Mesothelial cell of epicardium (in vitro differentiated cells): ENCODE measurements at regions not wholly inside any gene's neighbourhood (a gene's known extent, or its start where the extent isn't known, plus 50 kb on each side); places are given as distances from the start of the nearest gene placed in this dataset.

Experiments
- DNase-seq, 2 experiments: peaks; one replicate each; pipeline ENCODE4 v3.0.0; 2021; ENCODE audit warnings: low spot score in 2 of 2; ENCODE audit not compliant: unreplicated experiment in 2 of 2
- H3K27ac Mint-ChIP-seq: 2 replicates; pipeline ENCODE4 v1.8.0; 2021; ENCODE audit warnings: mixed read lengths
- H3K27me3 Mint-ChIP-seq: 2 replicates; pipeline ENCODE4 v1.8.0; 2021; ENCODE audit warnings: low read depth, mixed read lengths
- H3K36me3 Mint-ChIP-seq: 2 replicates; pipeline ENCODE4 v1.8.0; 2021; ENCODE audit warnings: mixed read lengths
- H3K4me1 Mint-ChIP-seq: 2 replicates; pipeline ENCODE4 v1.8.0; 2021; ENCODE audit warnings: mixed read lengths
- H3K4me3 Mint-ChIP-seq: 2 replicates; pipeline ENCODE4 v1.8.0; 2021; ENCODE audit warnings: mild to moderate bottlenecking, moderate library complexity, mixed read lengths
- H3K9me3 Mint-ChIP-seq: 2 replicates; pipeline ENCODE4 v1.8.0; 2021; ENCODE audit warnings: mixed read lengths
- CTCF ChIP-seq: fragments of 200-600 bp; sonication (generic); IDR thresholded peaks from one replicate; pipeline ENCODE4 v1.5.0; 2021; ENCODE audit warnings: antibody characterized with exemption; ENCODE audit not compliant: unreplicated experiment

GRCh38 chr1:55988963-55989452 is 590.4 kb downstream of the PLPP3 start:
- no peak for TF ChIP-seq CTCF
- Mint-ChIP-seq H3K4me3 (no peak overlapping the region), H3K27ac (no peak overlapping the region), H3K36me3 (no peaks in the 10 kb centered on the region), H3K4me1 (peaks cover 20% of the 10 kb centered on the region), H3K9me3 (no peaks in the 10 kb centered on the region), H3K27me3 (no peaks in the 10 kb centered on the region)
- no peak for DNase-seq

- no peak for DNase-seq
- H3K36me3 Mint-ChIP-seq, result no peaks in the 10 kb centered on the region
- H3K4me3 Mint-ChIP-seq, result no peak overlapping the region
- H3K27me3 Mint-ChIP-seq, result no peaks in the 10 kb centered on the region
- peaks cover 17% of the 10 kb centered on the region for H3K4me1 Mint-ChIP-seq
- no peaks in the 10 kb centered on the region for H3K9me3 Mint-ChIP-seq
- no peak for TF ChIP-seq CTCF
- H3K27ac Mint-ChIP-seq, result no peak overlapping the region
Observed at GRCh38 chr1:55987491-55988249, 591.7 kb downstream of the PLPP3 start.

GRCh38 chr1:55986003-55986402 is 593.4 kb downstream of the PLPP3 start:
- Mint-ChIP-seq H3K36me3 (no peaks in the 10 kb centered on the region), H3K9me3 (peaks cover 4% of the 10 kb centered on the region), H3K27ac (no peak overlapping the region), H3K4me3 (no peak overlapping the region), H3K27me3 (no peaks in the 10 kb centered on the region), H3K4me1 (peaks cover 23% of the 10 kb centered on the region)
- no peak for DNase-seq
- no peak for TF ChIP-seq CTCF

- Mint-ChIP-seq H3K9me3 (peaks cover 23% of the 10 kb centered on the region), H3K27ac (peak overlapping the region; percentile 83), H3K4me3 (no peak overlapping the region), H3K27me3 (no peaks in the 10 kb centered on the region), H3K36me3 (peaks cover 9% of the 10 kb centered on the region), H3K4me1 (peaks cover 14% of the 10 kb centered on the region)
- no peak for DNase-seq
- no peak for TF ChIP-seq CTCF
Observed at GRCh38 chr1:55981010-55981650, 598.2 kb downstream of the PLPP3 start.

GRCh38 chr1:55980582-55980981 is 598.8 kb downstream of the PLPP3 start:
- no peak overlapping the region for H3K27ac Mint-ChIP-seq
- no peak for TF ChIP-seq CTCF
- no peaks in the 10 kb centered on the region for H3K27me3 Mint-ChIP-seq
- H3K4me3 Mint-ChIP-seq, result no peak overlapping the region
- no peak for DNase-seq
- peaks cover 23% of the 10 kb centered on the region for H3K9me3 Mint-ChIP-seq
- H3K36me3 Mint-ChIP-seq, result peaks cover 9% of the 10 kb centered on the region
- peaks cover 13% of the 10 kb centered on the region for H3K4me1 Mint-ChIP-seq
